SK-N-MC (cell line): ENCODE measurements at regions not wholly inside any gene's neighbourhood (a gene's known extent, or its start where the extent isn't known, plus 50 kb on each side); places are given as distances from the start of the nearest gene placed in this dataset.

Experiments
- DNase-seq: peaks from one replicate; pipeline ENCODE4 v3.0.0-alpha.2; 2011; ENCODE audit warnings: low read depth, low spot score
- H3K27ac ChIP-seq: fragments of 200-600 bp; sonication (generic); 2 replicates; pipeline ENCODE4 v1.5.1; 2016; ENCODE audit warnings: mixed run types
- H3K36me3 ChIP-seq: fragments of 200-600 bp; sonication (generic); 2 replicates; pipeline ENCODE4 v1.6.1; 2017; ENCODE audit warnings: antibody characterized with exemption, low read length, mixed read lengths; ENCODE audit not compliant: insufficient read depth
- H3K4me3 ChIP-seq: fragments of 200-600 bp; sonication (generic); 2 replicates; pipeline ENCODE4 v1.5.1; 2016
- H3K9ac ChIP-seq: fragments of 200-600 bp; sonication (generic); 2 replicates; pipeline ENCODE4 v1.8.0; 2017; ENCODE audit warnings: mixed run types, mixed read lengths; ENCODE audit not compliant: insufficient read length
- H3K9me3 ChIP-seq: fragments of 200-600 bp; sonication (generic); 2 replicates; pipeline ENCODE4 v1.6.1; 2017; ENCODE audit warnings: low read depth, mild to moderate bottlenecking, antibody characterized with exemption, low read length, moderate library complexity, mixed read lengths
- EZH2 ChIP-seq: fragments of 200-600 bp; sonication (generic); IDR thresholded peaks from one replicate; pipeline ENCODE4 v1.6.1; 2017; ENCODE audit warnings: antibody characterized with exemption
- FOXP2 ChIP-seq: optimal IDR thresholded peaks from 2 replicates; pipeline ENCODE3; 2011; ENCODE audit warnings: mild to moderate bottlenecking, moderate library complexity; ENCODE audit not compliant: insufficient read depth; ENCODE audit errors: extremely low read length, control extremely low read depth
- POLR2AphosphoS5 ChIP-seq: IDR thresholded peaks from 2 replicates; pipeline ENCODE4 v1.6.1; 2012; ENCODE audit warnings: mild to moderate bottlenecking, low read depth, low read length, borderline replicate concordance

DNA sequence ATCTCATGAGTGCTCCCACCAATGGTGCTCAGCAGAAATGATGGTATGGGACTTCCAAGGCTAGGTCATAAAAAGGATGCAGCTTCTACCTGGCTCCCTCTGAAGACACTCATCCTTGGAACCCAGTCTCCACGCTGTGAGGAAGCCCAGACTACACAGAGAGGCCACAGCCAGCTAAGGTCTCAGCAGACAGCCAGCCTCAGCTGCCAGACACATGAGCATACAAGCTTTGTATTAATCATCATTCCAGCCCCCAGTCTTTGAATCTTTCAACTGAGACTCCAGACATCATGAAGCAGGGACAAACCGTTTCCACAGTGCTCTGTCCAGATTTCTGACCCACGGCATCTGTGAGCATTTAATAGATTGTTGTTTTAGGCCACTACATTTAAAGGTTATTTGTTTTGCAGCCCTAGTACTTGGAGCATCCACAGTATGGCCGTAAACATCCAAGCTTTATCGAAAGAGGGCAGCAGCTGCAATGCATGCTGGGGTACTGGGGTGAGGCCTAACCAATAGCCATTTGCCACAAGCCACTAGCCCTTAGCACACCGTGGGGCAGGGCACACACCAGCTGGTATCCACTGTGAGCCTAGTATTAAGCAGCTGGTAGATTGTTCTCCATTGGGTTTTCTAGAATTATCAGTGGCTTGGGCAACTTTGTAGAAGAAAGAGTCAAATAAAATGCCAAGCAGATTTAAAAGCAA lies 449.1 kb downstream of the BCOR start:
- no peak for DNase-seq
- H3K27ac ChIP-seq, result no peak overlapping the region
- H3K4me3 ChIP-seq, result no peak overlapping the region
- no peak overlapping the region for H3K9ac ChIP-seq
- no peaks in the 10 kb centered on the region for H3K36me3 ChIP-seq
- TF ChIP-seq EZH2 (no peak), POLR2AphosphoS5 (no peak), FOXP2 (no peak)
- H3K9me3 ChIP-seq, result no peaks in the 10 kb centered on the region

DNA sequence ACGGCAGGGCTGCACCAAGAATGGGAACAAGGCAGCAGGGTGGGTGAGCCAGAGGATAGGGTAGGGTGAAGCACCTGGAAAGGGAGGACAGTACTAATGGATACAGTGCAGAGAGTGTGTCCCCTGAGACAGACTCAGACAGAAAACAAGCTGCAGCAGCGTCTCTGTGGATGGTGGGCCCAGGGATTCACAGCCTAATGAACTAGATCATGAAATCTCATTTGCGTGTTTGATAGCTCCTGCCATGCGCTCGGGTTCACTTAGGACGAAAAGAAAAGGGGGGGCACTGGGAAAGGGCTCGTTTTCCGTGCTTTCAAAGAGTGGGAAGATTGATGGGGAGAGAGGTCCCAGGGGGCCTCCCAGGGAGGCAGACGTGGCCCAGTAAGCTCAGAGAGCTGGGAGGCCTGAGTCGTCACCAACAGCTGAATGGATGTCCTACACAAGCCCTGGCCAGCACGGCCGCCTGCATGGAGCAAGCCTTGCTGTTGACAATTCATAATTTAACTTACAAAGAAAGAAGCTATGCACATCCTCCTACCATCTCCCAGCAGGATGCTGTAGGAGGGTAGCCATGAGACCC lies 446.9 kb downstream of the BCOR start:
- no peak for DNase-seq
- no peaks in the 10 kb centered on the region for H3K36me3 ChIP-seq
- TF ChIP-seq EZH2 (no peak), POLR2AphosphoS5 (no peak), FOXP2 (no peak)
- H3K9me3 ChIP-seq, result no peaks in the 10 kb centered on the region
- H3K4me3 ChIP-seq, result no peak overlapping the region
- H3K9ac ChIP-seq, result no peak overlapping the region
- H3K27ac ChIP-seq, result no peak overlapping the region

DNA sequence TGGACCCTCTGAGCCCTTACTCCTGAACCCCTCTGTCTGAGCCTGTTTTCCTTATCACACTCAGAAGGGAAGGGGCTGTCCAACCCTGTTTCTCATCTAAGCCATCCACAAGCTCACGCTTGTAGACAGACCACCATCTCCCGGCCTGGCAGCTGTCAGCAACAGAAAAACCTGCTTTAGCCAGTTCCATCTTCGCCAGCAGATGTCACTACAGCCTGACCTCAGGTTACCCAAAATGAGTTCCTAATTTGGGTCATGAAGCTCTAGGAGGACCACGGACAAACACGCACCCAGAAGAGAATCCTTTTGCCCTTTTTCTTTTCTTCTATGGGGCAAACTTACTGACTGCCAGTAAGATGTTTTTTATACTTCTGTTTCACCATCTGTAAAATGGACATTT lies 445.4 kb downstream of the BCOR start:
- Histone ChIP-seq H3K9me3 (no peaks in the 10 kb centered on the region), H3K4me3 (no peak overlapping the region), H3K27ac (no peak overlapping the region), H3K9ac (no peak overlapping the region), H3K36me3 (no peaks in the 10 kb centered on the region)
- DNase-seq, result no peak
- TF ChIP-seq EZH2 (no peak), FOXP2 (no peak), POLR2AphosphoS5 (no peak)

DNA sequence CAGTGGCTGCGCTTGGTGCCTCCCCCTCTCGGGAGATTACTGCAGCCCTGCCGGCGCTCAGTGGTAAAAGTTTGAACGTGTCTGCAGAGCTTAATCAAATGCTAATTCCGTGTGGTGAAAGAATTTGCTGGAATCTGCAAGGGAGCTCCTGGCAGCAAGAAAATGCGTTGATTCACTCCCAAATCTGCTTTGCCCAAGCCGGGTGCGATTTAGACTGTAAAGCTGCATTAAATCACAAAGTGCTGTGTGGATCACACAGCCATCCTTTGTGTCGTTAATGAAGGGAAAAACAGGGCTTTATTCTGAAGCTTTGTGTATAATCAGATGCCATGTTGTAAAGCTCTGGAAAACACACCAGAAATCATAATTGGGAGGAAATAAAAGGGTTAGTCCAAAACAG lies 444.1 kb downstream of the BCOR start:
- TF ChIP-seq POLR2AphosphoS5 (no peak), EZH2 (no peak), FOXP2 (no peak)
- peak overlapping the region; percentile 42 for H3K4me3 ChIP-seq
- H3K27ac ChIP-seq, result peak overlapping the region; percentile 48
- H3K9me3 ChIP-seq, result no peaks in the 10 kb centered on the region
- DNase-seq, result no peak
- no peak overlapping the region for H3K9ac ChIP-seq
- H3K36me3 ChIP-seq, result no peaks in the 10 kb centered on the region

DNA sequence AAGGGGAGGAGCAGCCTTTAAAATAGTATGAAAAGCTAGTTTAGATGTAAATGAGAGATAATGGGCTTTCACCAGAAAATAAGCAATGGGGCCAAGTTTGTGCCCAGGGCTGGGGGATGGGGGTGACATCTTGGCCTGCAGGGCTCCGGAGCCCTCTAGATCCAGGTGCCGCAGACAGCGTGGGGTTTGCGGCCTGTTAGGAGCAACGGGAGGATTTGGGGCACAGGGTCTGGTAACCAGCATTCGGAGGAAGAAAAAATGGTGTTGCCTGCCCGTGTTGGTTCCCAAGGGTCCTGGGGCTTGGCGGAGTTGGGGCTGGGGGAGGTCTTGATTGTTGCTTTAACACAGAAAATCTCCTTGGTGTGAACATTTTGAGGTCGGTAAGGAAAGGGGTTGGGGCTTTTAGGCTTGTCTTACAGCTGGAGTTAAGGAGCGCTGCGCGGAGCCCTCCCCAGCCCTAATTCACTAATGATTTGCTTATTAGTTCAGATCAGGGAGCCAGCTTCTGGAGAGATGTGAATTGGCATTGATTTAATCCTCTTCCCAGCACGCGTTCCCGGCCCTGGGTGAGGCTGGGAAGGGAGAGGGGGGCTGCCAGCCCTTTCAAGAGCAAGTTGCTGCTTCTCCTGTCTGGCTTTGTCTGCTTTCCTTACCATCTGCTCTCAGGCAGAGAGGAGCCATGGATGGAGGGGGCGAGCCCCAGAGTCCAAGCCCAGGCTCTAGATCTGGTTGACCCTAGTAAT lies 443.4 kb downstream of the BCOR start:
- Histone ChIP-seq H3K27ac (peak overlapping the region; percentile 48), H3K9ac (no peak overlapping the region)
- TF ChIP-seq FOXP2 (no peak), POLR2AphosphoS5 (no peak), EZH2 (no peak)

DNA sequence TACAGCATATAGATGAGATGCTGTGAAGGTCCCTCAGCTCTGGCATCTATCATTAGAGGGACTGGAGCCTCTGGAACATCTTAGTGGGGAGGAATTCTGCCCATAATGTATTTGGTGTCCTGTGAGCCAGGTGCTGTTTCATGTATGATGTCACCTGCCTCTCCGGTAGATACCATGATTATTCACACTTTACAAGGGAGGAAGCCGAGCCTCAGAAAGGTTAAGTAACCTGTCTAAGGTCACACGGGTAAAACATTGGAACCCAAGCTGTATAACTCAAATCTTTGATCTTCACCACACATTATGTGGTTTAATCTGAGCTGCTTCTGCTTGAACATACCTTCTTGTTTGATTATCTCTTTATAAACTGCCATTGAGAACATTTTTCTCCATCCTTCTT lies 442.8 kb downstream of the BCOR start:
- no peak overlapping the region for H3K4me3 ChIP-seq
- no peaks in the 10 kb centered on the region for H3K9me3 ChIP-seq
- TF ChIP-seq POLR2AphosphoS5 (no peak), FOXP2 (no peak), EZH2 (no peak)
- DNase-seq, result no peak
- no peaks in the 10 kb centered on the region for H3K36me3 ChIP-seq
- no peak overlapping the region for H3K9ac ChIP-seq
- no peak overlapping the region for H3K27ac ChIP-seq

More for the DNA sequence above, 443.4 kb downstream of the BCOR start:
- DNase-seq, result no peak
- peak overlapping the region; percentile 42; the same call in 1 of the 2 replicates for H3K4me3 ChIP-seq
- H3K36me3 ChIP-seq, result no peaks in the 10 kb centered on the region
- H3K9me3 ChIP-seq, result no peaks in the 10 kb centered on the region

DNA sequence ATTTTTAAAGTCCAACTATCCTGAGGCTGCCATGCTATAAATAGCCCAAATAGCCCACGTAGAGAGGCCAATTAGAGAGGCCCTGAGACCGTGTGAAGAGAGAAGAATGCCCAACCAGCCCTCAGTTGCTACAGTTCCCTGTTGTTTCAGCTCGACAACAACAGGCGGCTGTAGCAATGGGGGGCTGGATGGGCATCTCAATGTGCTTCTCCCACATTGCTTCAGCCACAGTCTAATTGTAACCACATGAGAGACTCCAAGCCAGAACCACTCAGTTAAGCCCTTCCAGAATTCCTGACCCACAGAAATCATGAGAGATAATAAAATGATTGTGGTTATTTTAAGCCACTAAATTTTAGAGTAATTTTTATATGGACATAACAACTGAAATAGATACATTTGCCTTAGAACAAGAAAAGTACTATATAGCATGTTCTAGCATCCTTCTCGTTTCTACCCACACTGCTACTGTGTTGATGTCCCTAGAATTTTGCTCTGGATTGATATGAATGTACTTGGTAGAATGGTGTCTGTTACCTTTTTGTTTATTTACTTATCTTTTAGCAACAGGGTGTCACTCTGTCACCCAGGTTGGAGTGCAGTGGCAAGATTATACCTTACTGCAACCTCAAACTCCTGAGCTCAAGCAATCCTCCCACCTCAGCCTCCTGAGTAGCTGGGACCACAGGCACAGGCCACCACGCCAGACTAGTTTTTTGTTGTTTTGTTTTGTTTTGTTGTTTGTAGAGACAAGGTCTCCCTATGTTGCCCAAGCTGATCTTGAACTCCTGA lies 436.4 kb downstream of the BCOR start:
- TF ChIP-seq EZH2 (no peak), FOXP2 (no peak), POLR2AphosphoS5 (no peak)
- DNase-seq, result no peak
- no peak overlapping the region for H3K27ac ChIP-seq
- no peak overlapping the region for H3K4me3 ChIP-seq
- no peak overlapping the region for H3K9ac ChIP-seq
- H3K36me3 ChIP-seq, result no peaks in the 10 kb centered on the region
- H3K9me3 ChIP-seq, result no peaks in the 10 kb centered on the region
